ENCODE measurements at regions not wholly inside any gene's neighbourhood (a gene's known extent, or its start where the extent isn't known, plus 50 kb on each side); places are given as distances from the start of the nearest gene placed in this dataset.

GRCh38 chr3:45332493-45332892, 55.9 kb upstream of the LARS2 start:
- H3K9ac ChIP-seq (ENCODE audit: low read length): no peak overlapping the region
- no peaks in the 10 kb centered on the region for H3K36me3 ChIP-seq (ENCODE audit: control insufficient read depth, insufficient read depth, low read length, severe bottlenecking)
- H3K4me3 ChIP-seq (ENCODE audit: low read length): no peak overlapping the region
- no peaks in the 10 kb centered on the region for H3K4me1 ChIP-seq (ENCODE audit: control insufficient read depth, insufficient read depth, low read length)
- H3K9me3 ChIP-seq (ENCODE audit: control insufficient read depth, low read length): no peaks in the 10 kb centered on the region
- no peak for DNase-seq (ENCODE audit: low read depth)
- peaks cover 42% of the 10 kb centered on the region for H3K27me3 ChIP-seq (replicated peaks; ENCODE audit: control insufficient read depth, insufficient read depth, low read length)

GRCh38 chr3:45332901-45333407, 55.4 kb upstream of the LARS2 start:
- Histone ChIP-seq H3K9me3 (ENCODE audit: control insufficient read depth, low read length) (no peaks in the 10 kb centered on the region), H3K4me1 (ENCODE audit: control insufficient read depth, insufficient read depth, low read length) (no peaks in the 10 kb centered on the region), H3K9ac (ENCODE audit: low read length) (no peak overlapping the region), H3K4me3 (ENCODE audit: low read length) (no peak overlapping the region), H3K27me3 (replicated peaks; ENCODE audit: control insufficient read depth, insufficient read depth, low read length) (peaks cover 44% of the 10 kb centered on the region), H3K36me3 (ENCODE audit: control insufficient read depth, insufficient read depth, low read length, severe bottlenecking) (no peaks in the 10 kb centered on the region)
- DNase-seq (ENCODE audit: low read depth): no peak

- DNase-seq (ENCODE audit: low read depth): no peak
- Histone ChIP-seq H3K4me1 (ENCODE audit: control insufficient read depth, insufficient read depth, low read length) (no peaks in the 10 kb centered on the region), H3K36me3 (ENCODE audit: control insufficient read depth, insufficient read depth, low read length, severe bottlenecking) (no peaks in the 10 kb centered on the region), H3K27me3 (replicated peaks; ENCODE audit: control insufficient read depth, insufficient read depth, low read length) (peaks cover 43% of the 10 kb centered on the region), H3K9ac (ENCODE audit: low read length) (no peak overlapping the region), H3K4me3 (ENCODE audit: low read length) (no peak overlapping the region), H3K9me3 (ENCODE audit: control insufficient read depth, low read length) (no peaks in the 10 kb centered on the region)
Observed at GRCh38 chr3:45333549-45333948, 54.8 kb upstream of the LARS2 start.

- Histone ChIP-seq H3K9ac (ENCODE audit: low read length) (no peak overlapping the region), H3K4me1 (ENCODE audit: control insufficient read depth, insufficient read depth, low read length) (no peaks in the 10 kb centered on the region), H3K9me3 (ENCODE audit: control insufficient read depth, low read length) (no peaks in the 10 kb centered on the region), H3K4me3 (ENCODE audit: low read length) (no peak overlapping the region), H3K36me3 (ENCODE audit: control insufficient read depth, insufficient read depth, low read length, severe bottlenecking) (no peaks in the 10 kb centered on the region), H3K27me3 (replicated peaks; ENCODE audit: control insufficient read depth, insufficient read depth, low read length) (peaks cover 30% of the 10 kb centered on the region)
- DNase-seq (ENCODE audit: low read depth): peak; percentile 26
Observed at GRCh38 chr3:45337839-45338470, 50.4 kb upstream of the LARS2 start.
